Heart left ventricle (tissue), 13 donors: ENCODE measurements at regions not wholly inside any gene's neighbourhood (a gene's known extent, or its start where the extent isn't known, plus 50 kb on each side); places are given as distances from the start of the nearest gene placed in this dataset.

Experiments
- POLR2A ChIP-seq, 2 donors: fragments of 450-650 bp; IDR thresholded peaks; one replicate each; pipeline ENCODE4 v1.6.1; 2017; ENCODE audit warnings: antibody characterized with exemption in 2 of 2, mild to moderate bottlenecking in 2 of 2, moderate library complexity in 2 of 2
- TF ChIP-seq, protein P1 (sequence below), 12 donors: fragments of 200-600 bp; sonication (generic) in 4 of 12; IDR thresholded peaks; one replicate each; pipeline versions ENCODE4 v1.5.0 to v1.8.0; 2018 to 2022; ENCODE audit warnings: antibody characterized with exemption in 12 of 12, mild to moderate bottlenecking in 5 of 12
- donor health status: ischemic (EF 13 %, LVEDD 7.1; RV severe dilation, severe dysfunction).
- donor health status: DM: no; HTN: yes; CAD: no.
- donor health status: DM: no; HTN: no; CAD: no.
- donor health status: ischemic (EF 25% LVEDD 6.9; RV normal size, moderate dysfunction).
- donor health status: ischemic (EF 25% LVEDD 5.7; RV mildly dilated, moderate dysfunction).
- donor health status: ischemic (EF 35%, LVEDD 5.7; RV mildly dilated, moderate dysfunction).
- donor health status: nonischemic (EF 11% LVEDD 7.7; RV severe dilation, severe dysfunction).
- donor health status: DM: yes; HTN: yes; CAD: no.
- donor health status: PGD.
- donor health status: ischemic (EF 29% LVEDD 5.4; RV normal size, mild dysfunction).
- donor health status: nonischemic (EF 23%, LVEDD 6.1; RV moderate dilation, normal function).

DNA sequence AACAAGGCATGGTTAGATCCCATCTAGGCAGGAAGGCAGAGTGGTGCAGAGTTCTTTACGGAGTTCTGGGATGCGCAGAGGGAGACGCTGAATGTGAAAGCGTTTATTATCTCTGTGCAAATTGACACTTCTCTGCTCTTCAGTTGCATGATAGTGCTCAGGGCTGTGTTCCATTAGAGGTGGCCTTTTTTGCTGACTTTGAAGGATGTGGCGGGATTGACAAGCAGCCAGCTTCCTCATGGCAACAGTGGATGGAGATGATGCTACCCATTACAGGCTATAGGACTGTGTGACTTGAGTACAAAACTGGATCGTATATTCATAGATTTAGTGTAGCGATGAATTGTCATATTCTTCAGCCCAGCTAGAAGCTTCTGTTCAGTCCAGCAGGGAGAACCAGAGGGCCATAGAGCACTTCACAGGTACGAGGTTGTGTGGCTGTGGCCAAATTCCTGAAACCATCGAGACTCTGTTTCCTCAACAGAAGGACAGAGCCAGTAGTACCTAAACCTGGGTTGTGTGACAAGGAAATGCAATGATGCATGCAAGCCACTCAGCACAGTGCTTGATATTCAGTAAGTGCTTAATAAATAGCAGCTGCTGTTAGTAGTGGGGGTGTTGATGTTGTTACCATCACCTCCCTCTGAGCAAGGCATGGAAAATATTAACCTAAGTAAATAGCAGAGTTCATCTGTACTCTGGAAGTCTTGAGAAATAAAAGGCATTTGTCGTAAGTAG, 430.0 kb upstream of the KAZN start:
- TF ChIP-seq, protein P1, sequence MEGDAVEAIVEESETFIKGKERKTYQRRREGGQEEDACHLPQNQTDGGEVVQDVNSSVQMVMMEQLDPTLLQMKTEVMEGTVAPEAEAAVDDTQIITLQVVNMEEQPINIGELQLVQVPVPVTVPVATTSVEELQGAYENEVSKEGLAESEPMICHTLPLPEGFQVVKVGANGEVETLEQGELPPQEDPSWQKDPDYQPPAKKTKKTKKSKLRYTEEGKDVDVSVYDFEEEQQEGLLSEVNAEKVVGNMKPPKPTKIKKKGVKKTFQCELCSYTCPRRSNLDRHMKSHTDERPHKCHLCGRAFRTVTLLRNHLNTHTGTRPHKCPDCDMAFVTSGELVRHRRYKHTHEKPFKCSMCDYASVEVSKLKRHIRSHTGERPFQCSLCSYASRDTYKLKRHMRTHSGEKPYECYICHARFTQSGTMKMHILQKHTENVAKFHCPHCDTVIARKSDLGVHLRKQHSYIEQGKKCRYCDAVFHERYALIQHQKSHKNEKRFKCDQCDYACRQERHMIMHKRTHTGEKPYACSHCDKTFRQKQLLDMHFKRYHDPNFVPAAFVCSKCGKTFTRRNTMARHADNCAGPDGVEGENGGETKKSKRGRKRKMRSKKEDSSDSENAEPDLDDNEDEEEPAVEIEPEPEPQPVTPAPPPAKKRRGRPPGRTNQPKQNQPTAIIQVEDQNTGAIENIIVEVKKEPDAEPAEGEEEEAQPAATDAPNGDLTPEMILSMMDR (IDR thresholded peaks at IDR 0.05), result no peak
- TF ChIP-seq POLR2A (IDR thresholded peaks at IDR 0.05), result no peak
